RKO (cell line): ENCODE measurements at regions not wholly inside any gene's neighbourhood (a gene's known extent, or its start where the extent isn't known, plus 50 kb on each side); places are given as distances from the start of the nearest gene placed in this dataset.

ENCODE experiments used
- DNase-seq: peaks from one replicate; pipeline ENCODE4 v3.0.0-alpha.2; 2016; ENCODE audit warnings: low spot score

- no peak for DNase-seq
These were observed 71.1 kb upstream of the PDZRN3 start for GRCh38 chr3:73695841-73696240.

- DNase-seq: no peak
These were observed 70.4 kb upstream of the PDZRN3 start for GRCh38 chr3:73694983-73695757.

- DNase-seq: no peak
These were observed 62.6 kb upstream of the PDZRN3 start for GRCh38 chr3:73687106-73688004.

- no peak for DNase-seq
These were observed 60.3 kb upstream of the PDZRN3 start for GRCh38 chr3:73685061-73685460.

GRCh38 chr3:73683706-73684105, 59.0 kb upstream of the PDZRN3 start:
- no peak for DNase-seq

- peak; percentile 1 for DNase-seq
These were observed 56.9 kb upstream of the PDZRN3 start for GRCh38 chr3:73681610-73682009.

- DNase-seq: no peak
These were observed 56.5 kb upstream of the PDZRN3 start for GRCh38 chr3:73681198-73681597.

- no peak for DNase-seq
These were observed 55.8 kb upstream of the PDZRN3 start for GRCh38 chr3:73680391-73681095.

GRCh38 chr3:73677336-73678024, 52.7 kb upstream of the PDZRN3 start:
- DNase-seq: no peak
